Suprapubic skin (tissue), 3 donors: ENCODE measurements at regions not wholly inside any gene's neighbourhood (a gene's known extent, or its start where the extent isn't known, plus 50 kb on each side); places are given as distances from the start of the nearest gene placed in this dataset.

Experiments used
- POLR2A ChIP-seq, 2 donors: fragments of 450-650 bp; IDR thresholded peaks; one replicate each; pipeline ENCODE4 v1.6.1; 2017; ENCODE audit warnings: antibody characterized with exemption in 2 of 2, mild to moderate bottlenecking in 2 of 2, moderate library complexity in 2 of 2
- TF ChIP-seq, protein P1 (sequence below), 2 donors: fragments of 200-600 bp in 1 of 2; fragments of 450-650 bp in 1 of 2; sonication (generic) in 1 of 2; IDR thresholded peaks; one replicate each; pipeline ENCODE4 v1.5.1; 2016 to 2019; ENCODE audit warnings: antibody characterized with exemption in 2 of 2, mild to moderate bottlenecking in 1 of 2, moderate library complexity in 1 of 2

DNA sequence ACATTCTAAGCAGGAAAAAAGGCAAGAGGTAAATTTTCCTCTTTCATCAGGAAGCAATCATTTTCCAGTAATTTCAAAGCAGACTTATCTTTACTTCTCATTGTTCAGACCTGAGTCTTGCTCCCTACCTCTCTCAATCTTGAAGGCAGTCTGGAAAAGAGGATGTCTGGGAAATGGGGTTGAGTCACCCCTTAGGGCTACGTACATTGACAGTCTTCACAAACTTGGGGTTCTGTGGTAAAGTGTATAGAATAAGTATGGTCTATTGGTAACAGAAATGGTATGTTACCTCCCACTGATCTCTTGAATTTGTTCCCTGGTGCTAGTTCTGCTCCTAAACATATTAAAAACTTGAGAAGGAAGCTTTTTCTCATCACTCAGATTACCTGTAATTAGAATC, 361.3 kb downstream of the SS18 start:
- TF ChIP-seq, protein P1, sequence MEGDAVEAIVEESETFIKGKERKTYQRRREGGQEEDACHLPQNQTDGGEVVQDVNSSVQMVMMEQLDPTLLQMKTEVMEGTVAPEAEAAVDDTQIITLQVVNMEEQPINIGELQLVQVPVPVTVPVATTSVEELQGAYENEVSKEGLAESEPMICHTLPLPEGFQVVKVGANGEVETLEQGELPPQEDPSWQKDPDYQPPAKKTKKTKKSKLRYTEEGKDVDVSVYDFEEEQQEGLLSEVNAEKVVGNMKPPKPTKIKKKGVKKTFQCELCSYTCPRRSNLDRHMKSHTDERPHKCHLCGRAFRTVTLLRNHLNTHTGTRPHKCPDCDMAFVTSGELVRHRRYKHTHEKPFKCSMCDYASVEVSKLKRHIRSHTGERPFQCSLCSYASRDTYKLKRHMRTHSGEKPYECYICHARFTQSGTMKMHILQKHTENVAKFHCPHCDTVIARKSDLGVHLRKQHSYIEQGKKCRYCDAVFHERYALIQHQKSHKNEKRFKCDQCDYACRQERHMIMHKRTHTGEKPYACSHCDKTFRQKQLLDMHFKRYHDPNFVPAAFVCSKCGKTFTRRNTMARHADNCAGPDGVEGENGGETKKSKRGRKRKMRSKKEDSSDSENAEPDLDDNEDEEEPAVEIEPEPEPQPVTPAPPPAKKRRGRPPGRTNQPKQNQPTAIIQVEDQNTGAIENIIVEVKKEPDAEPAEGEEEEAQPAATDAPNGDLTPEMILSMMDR (IDR thresholded peaks at IDR 0.05) = no peak
- TF ChIP-seq POLR2A (IDR thresholded peaks at IDR 0.05) = no peak
